Endothelial cell (in vitro differentiated cells): ENCODE measurements at regions not wholly inside any gene's neighbourhood (a gene's known extent, or its start where the extent isn't known, plus 50 kb on each side); places are given as distances from the start of the nearest gene placed in this dataset.

Experiments
- DNase-seq: peaks from one replicate; pipeline ENCODE4 v3.0.0; 2021; ENCODE audit warnings: low spot score
- H3K27ac Mint-ChIP-seq: one replicate; pipeline ENCODE4 v1.8.0; 2021; ENCODE audit warnings: mixed read lengths, inconsistent platforms; ENCODE audit not compliant: unreplicated experiment
- H3K27me3 Mint-ChIP-seq: one replicate; pipeline ENCODE4 v1.8.0; 2021; ENCODE audit warnings: mild to moderate bottlenecking, moderate library complexity, mixed read lengths, inconsistent platforms; ENCODE audit not compliant: unreplicated experiment
- H3K36me3 Mint-ChIP-seq: one replicate; pipeline ENCODE4 v1.8.0; 2021; ENCODE audit warnings: mild to moderate bottlenecking, low read depth, mixed read lengths, inconsistent platforms; ENCODE audit not compliant: unreplicated experiment
- H3K4me1 Mint-ChIP-seq: one replicate; pipeline ENCODE4 v1.8.0; 2021; ENCODE audit warnings: mild to moderate bottlenecking, mixed read lengths, inconsistent platforms; ENCODE audit not compliant: unreplicated experiment
- H3K4me3 Mint-ChIP-seq: one replicate; pipeline ENCODE4 v1.8.0; 2021; ENCODE audit warnings: mild to moderate bottlenecking, mixed read lengths, inconsistent platforms; ENCODE audit not compliant: unreplicated experiment
- H3K9me3 Mint-ChIP-seq: one replicate; pipeline ENCODE4 v1.8.0; 2021; ENCODE audit warnings: mixed read lengths, inconsistent platforms; ENCODE audit not compliant: unreplicated experiment
- TF ChIP-seq, protein P1 (sequence below): fragments of 200-600 bp; sonication (generic); IDR thresholded peaks from one replicate; pipeline ENCODE4 v1.5.0; 2021; ENCODE audit warnings: antibody characterized with exemption; ENCODE audit not compliant: unreplicated experiment

- Mint-ChIP-seq H3K27me3 (peaks cover 1% of the 10 kb centered on the region), H3K9me3 (no peaks in the 10 kb centered on the region), H3K4me1 (no peaks in the 10 kb centered on the region), H3K27ac (no peak overlapping the region), H3K4me3 (no peak overlapping the region), H3K36me3 (no peaks in the 10 kb centered on the region)
- TF ChIP-seq, protein P1, sequence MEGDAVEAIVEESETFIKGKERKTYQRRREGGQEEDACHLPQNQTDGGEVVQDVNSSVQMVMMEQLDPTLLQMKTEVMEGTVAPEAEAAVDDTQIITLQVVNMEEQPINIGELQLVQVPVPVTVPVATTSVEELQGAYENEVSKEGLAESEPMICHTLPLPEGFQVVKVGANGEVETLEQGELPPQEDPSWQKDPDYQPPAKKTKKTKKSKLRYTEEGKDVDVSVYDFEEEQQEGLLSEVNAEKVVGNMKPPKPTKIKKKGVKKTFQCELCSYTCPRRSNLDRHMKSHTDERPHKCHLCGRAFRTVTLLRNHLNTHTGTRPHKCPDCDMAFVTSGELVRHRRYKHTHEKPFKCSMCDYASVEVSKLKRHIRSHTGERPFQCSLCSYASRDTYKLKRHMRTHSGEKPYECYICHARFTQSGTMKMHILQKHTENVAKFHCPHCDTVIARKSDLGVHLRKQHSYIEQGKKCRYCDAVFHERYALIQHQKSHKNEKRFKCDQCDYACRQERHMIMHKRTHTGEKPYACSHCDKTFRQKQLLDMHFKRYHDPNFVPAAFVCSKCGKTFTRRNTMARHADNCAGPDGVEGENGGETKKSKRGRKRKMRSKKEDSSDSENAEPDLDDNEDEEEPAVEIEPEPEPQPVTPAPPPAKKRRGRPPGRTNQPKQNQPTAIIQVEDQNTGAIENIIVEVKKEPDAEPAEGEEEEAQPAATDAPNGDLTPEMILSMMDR = no peak
- no peak for DNase-seq
Measured at GRCh38 chr1:114270282-114270681, 116.6 kb upstream of the SYT6 start.

GRCh38 chr1:114269539-114269938, 115.9 kb upstream of the SYT6 start:
- H3K4me3 Mint-ChIP-seq = no peak overlapping the region
- H3K27me3 Mint-ChIP-seq = peaks cover 1% of the 10 kb centered on the region
- no peaks in the 10 kb centered on the region for H3K36me3 Mint-ChIP-seq
- no peaks in the 10 kb centered on the region for H3K9me3 Mint-ChIP-seq
- H3K27ac Mint-ChIP-seq = no peak overlapping the region
- TF ChIP-seq, protein P1 = no peak
- H3K4me1 Mint-ChIP-seq = no peaks in the 10 kb centered on the region
- no peak for DNase-seq

DNA sequence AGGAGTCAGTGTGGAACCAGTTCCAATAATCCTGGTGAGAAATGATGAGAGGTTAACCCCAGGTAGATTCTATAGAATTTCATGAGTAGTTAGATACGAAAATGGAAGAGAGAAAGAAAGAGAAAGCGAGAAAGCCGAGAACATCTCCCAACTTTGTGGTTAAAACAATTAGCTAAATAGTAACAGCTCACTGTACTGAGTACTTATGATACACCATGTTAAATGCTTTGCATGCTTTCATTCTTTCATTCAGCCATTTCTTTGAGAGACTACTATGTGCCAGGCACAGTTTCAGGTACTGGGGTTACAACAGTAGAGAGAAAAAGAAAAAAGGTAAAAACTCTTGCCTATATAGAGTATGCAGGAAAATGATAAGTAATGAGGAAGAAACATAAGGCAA, 109.7 kb upstream of the SYT6 start:
- DNase-seq = no peak
- Mint-ChIP-seq H3K4me3 (no peak overlapping the region), H3K4me1 (no peaks in the 10 kb centered on the region), H3K9me3 (no peaks in the 10 kb centered on the region), H3K27me3 (peaks cover 1% of the 10 kb centered on the region), H3K36me3 (no peaks in the 10 kb centered on the region), H3K27ac (no peak overlapping the region)
- TF ChIP-seq, protein P1 = no peak

DNA sequence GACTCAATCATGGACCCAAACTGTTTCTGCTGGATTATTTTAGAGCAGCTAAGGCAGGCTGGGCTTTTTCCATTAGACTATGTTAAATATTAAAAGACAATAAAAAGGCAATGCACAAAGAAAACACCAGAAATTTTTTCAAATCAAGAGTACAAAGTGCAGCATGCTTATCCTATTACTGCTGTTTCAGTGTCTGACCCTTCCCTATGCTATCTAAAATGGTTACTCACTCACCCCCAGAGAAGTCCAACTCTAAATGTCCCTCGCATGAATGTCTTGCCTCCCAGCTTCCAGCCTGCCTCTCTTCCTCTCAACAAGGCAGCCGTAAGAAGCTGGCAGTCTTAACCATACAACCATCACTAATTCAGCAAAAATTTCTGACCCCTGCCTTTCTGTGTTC, 108.7 kb upstream of the SYT6 start:
- no peak for DNase-seq
- Mint-ChIP-seq H3K27ac (no peak overlapping the region), H3K36me3 (no peaks in the 10 kb centered on the region), H3K27me3 (peaks cover 1% of the 10 kb centered on the region), H3K9me3 (no peaks in the 10 kb centered on the region), H3K4me1 (no peaks in the 10 kb centered on the region), H3K4me3 (no peak overlapping the region)
- TF ChIP-seq, protein P1 = no peak

DNA sequence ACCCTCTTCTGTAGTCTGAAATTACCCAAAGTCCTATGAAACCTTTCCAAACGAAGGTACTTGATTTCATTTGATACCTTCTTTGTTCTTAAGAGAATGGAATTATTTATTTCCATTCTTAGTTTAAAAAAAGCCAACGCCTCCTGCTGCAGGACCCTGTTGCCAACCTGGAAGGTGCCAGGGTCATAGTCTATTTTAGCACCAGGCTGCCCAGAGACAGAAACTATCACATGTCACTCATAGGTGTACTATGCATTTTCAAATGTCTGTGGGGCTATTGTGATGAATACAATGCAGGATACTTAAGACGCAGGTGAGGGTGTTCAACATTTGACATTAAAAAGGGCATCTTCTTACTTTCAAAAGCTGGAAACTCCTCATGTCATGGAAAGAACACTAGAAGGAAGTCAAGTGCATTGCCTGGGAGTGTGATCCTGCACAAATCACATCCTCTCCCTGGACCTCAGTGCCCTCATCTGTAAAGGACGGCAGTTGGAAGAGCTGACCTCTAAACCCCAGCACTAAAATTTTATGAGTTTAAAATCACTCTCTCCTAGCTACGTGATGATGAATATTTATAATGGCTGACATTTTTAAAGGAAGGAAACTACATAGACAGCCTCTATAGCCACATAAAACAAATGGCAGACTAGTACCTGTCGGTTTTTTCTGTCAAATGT, 107.3 kb upstream of the SYT6 start:
- Mint-ChIP-seq H3K9me3 (no peaks in the 10 kb centered on the region), H3K36me3 (no peaks in the 10 kb centered on the region), H3K27ac (no peak overlapping the region), H3K4me3 (no peak overlapping the region), H3K4me1 (no peaks in the 10 kb centered on the region), H3K27me3 (peaks cover 1% of the 10 kb centered on the region)
- DNase-seq = no peak
- TF ChIP-seq, protein P1 = no peak
